OCI-LY1 (cell line): ENCODE measurements at regions not wholly inside any gene's neighbourhood (a gene's known extent, or its start where the extent isn't known, plus 50 kb on each side); places are given as distances from the start of the nearest gene placed in this dataset.

Experiments used
- CTCF ChIP-seq: fragments of 200-600 bp; sonication (generic), shearing (Covaris generic); IDR thresholded peaks from 2 replicates; pipeline ENCODE4 v1.5.1; 2017; ENCODE audit warnings: mild to moderate bottlenecking, antibody characterized with exemption, low read length, moderate library complexity, mixed read lengths
- EZH2 ChIP-seq: fragments of 200-600 bp; sonication (generic), shearing (Covaris generic); IDR thresholded peaks from 2 replicates; pipeline ENCODE4 v1.8.0; 2017; ENCODE audit warnings: borderline replicate concordance, mixed run types, mild to moderate bottlenecking, antibody characterized with exemption, low read length, moderate library complexity, mixed read lengths

GRCh38 chr15:79194386-79194785 is 88.1 kb upstream of the ANKRD34C start:
- no peak for TF ChIP-seq EZH2
- no peak for TF ChIP-seq CTCF
